Dermis blood vessel endothelial cell (primary cell): ENCODE measurements at regions not wholly inside any gene's neighbourhood (a gene's known extent, or its start where the extent isn't known, plus 50 kb on each side); places are given as distances from the start of the nearest gene placed in this dataset.
A peak's percentile ranks its signal among the peaks of the same experiment; 100 is the strongest.

ENCODE experiments used
- DNase-seq: peaks from one replicate; pipeline ENCODE4 v3.0.0; 2010

GRCh38 chr2:111675419-111676194 is 208.4 kb downstream of the ANAPC1 start:
- DNase-seq = no peak

DNA sequence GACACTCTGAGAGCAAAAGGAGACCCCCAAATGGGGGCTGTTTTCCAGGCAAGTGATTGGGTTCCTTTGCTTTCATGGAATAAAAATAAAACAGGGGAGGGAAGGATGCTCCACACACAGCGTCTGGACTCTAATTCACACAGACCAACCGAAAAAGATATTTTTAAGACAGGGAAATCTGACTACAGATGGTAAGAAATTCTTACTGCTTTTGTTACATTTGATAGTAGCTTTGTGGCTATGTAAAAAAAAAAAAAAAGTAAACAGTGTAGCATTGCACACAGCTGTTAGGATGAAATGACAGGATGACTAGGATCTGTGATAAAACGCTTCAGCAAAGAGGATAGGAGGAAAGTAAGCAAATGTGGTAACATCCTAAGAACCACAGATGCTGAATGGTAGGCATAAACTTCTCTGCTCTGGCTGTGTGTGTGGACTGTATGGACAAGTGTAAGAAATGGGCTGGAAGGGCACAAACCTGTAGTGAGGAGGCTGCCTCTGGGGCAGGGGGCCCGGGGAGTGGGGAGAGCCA is 207.6 kb downstream of the ANAPC1 start:
- no peak for DNase-seq

DNA sequence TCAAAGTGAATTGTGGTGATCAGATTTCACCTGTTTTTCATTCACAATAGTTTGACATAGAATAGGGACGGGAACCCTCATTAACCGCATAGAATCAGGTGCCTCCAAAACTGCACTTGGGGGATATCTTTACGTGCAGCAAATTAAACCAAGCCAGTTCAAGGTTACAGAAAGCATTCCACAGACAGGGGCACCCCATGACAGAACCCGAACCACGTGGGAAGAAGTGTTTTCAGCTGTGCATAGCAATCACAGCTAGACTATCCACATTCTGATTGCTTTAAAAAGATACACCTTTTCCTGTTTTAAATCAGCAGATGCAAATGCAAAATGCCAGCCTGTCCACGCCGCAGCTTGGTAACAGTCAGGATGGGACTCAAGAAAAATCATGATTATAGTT is 205.8 kb downstream of the ANAPC1 start:
- no peak for DNase-seq

DNA sequence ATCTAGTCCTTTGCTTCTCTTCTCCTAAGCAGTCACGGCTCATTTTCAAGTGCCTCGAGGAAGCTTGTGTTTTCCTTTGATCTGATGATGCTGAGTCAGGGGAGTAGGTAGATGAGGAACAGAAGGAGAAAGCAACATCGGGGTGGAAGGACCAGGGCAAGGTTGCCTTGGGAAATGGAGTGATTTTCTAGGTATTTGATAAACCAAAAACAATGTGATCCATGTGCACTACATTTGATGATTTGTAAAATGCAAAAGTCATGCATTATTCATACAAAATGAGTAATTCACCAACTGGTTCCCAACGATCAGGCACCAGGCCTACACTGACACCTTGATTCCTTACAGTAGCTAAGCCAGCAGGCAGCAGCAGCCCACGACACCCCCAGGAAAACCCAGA is 205.3 kb downstream of the ANAPC1 start:
- no peak for DNase-seq

- DNase-seq = no peak
Measured at GRCh38 chr2:111679202-111679601, 204.8 kb downstream of the ANAPC1 start.

DNA sequence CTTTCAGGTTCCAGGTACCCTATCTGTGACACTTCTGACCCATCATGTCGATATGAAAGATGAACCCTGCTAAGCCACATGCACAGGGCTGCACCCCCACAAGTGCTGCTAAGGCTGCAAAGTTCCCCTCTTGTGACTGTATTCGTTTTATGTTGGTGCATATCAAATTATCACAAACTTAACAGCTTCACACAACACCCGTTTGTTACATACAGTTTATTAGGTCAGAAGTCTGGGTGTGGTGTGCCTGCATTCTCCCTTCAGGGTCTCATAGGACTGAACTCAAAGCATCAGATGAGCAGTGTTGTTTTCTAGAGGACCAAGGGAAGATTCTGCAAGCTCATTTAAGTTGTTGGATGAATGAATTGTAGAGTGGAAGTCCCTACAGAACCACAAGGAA is 199.4 kb downstream of the ANAPC1 start:
- DNase-seq = no peak

GRCh38 chr2:111685342-111685741 is 198.7 kb downstream of the ANAPC1 start:
- no peak for DNase-seq

GRCh38 chr2:111686994-111687393 is 197.0 kb downstream of the ANAPC1 start:
- no peak for DNase-seq

- no peak for DNase-seq
Measured at GRCh38 chr2:111687911-111688310, 196.1 kb downstream of the ANAPC1 start.

GRCh38 chr2:111688482-111688881 is 195.5 kb downstream of the ANAPC1 start:
- no peak for DNase-seq

DNA sequence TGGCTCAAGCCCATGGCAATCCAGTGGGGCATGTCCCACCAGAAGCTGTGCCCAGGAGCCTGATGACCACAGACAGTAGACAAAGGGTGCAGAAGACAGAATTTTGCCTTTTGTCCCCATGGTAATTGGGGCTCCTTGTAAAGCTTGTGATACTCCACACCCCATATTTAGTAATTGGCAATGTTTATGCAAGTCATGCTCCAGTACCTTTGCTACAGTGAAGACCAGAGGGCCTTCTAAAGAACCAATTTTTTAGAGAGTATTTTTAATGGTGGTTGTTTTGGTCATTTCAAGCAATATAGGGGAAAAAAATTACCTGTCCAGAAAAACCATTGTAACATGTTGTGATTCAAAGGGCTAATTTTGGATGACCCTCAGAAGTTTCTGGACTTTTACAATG is 194.8 kb downstream of the ANAPC1 start:
- no peak for DNase-seq

DNA sequence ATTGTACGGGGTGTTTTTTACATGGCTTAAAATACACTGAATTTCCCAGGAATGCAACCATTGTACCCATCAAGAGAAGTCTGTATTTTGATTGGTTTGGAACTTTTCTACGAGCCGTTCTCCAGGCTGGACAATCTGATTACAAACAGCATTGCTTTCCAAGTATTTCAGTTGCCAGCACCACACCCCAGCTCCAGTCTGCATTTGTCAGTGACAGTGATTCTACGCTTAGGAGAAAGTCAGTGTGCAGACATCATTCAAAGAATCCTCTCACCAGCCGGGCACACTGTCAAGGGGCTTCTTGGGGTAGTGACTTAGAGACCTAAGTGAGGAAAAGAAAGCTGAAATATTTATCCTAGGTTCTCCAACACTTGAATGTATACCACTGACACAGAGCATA is 194.1 kb downstream of the ANAPC1 start:
- no peak for DNase-seq

GRCh38 chr2:111691164-111691875 is 192.7 kb downstream of the ANAPC1 start:
- DNase-seq = no peak

GRCh38 chr2:111692311-111692710 is 191.7 kb downstream of the ANAPC1 start:
- no peak for DNase-seq

DNA sequence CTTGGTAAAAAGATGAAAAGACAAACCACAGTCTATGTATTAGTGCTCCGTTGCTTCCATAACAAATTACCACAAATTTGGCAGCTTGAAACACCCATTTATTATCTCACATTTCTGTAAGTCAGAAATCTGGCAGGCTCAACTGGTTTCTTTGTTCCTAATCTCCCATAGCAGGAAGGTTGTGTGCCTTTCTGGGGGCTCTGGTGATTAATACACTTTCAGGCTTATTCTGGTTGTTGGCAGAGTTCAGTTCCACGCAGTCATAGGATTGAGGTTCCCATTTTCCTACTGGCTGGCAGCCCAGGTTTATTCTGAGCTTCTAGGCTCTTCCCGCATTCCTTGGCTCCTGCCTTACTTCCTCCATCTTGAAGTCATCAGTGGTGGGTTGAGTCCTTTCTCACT is 189.3 kb downstream of the ANAPC1 start:
- peak; percentile 93 for DNase-seq

GRCh38 chr2:111695441-111696007 is 188.5 kb downstream of the ANAPC1 start:
- DNase-seq = no peak

DNA sequence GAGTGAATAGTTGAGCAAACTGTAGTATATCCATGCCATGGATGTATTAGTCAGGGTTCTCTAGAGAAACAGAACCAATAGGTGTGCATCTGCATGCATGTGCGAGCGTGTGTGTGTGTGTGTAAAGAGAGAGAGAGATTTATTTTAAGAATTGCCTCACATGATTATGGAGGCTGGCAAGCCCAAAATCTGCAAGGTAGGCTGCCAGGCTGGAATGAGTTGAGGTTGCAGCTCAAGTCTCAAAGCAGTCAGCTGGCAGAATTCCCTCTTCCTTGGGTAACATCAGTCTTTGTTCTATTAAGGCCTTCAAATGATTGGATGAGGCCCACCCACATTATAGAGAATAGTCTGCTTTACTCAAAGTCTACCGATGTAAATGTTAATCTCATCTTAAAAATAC is 187.8 kb downstream of the ANAPC1 start:
- DNase-seq = no peak

- no peak for DNase-seq
Measured at GRCh38 chr2:111697560-111697959, 186.4 kb downstream of the ANAPC1 start.

DNA sequence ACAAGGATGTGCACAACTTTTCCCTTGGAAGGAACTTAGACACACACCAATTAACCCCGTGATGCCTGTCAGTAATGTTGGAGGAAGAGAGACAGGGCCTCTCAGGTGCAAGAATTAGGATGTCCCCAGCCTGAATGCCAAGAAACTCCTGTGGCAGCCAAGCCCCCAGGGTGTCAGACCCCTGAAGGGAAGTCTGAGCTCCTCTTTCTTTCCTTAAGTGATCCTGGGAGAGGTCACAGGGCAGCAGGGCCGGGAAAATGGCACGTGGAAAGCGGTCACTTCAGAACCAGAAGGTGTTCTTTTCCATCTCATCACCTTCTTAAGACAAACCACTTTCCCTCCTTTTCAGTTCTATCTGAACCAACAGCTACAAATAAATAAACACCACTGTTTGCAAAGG is 185.9 kb downstream of the ANAPC1 start:
- no peak for DNase-seq

GRCh38 chr2:111698743-111699554 is 185.0 kb downstream of the ANAPC1 start:
- DNase-seq = peak; percentile 95

GRCh38 chr2:111701266-111701665 is 182.7 kb downstream of the ANAPC1 start:
- no peak for DNase-seq

GRCh38 chr2:111701798-111702118 is 182.2 kb downstream of the ANAPC1 start:
- DNase-seq = no peak
